ENCODE measurements at regions not wholly inside any gene's neighbourhood (a gene's known extent, or its start where the extent isn't known, plus 50 kb on each side); places are given as distances from the start of the nearest gene placed in this dataset.

GRCh38 chr4:30817447-30817846 is 97.3 kb downstream of the PCDH7 start:
- Histone ChIP-seq H3K9ac (no peak overlapping the region), H3K4me2 (ENCODE audit: low read length) (no peak overlapping the region), H3K4me3 (ENCODE audit: low read depth, low read length) (no peak overlapping the region), H3K27me3 (ENCODE audit: control insufficient read depth, insufficient read depth, low read length) (no peaks in the 10 kb centered on the region), H3K36me3 (ENCODE audit: control insufficient read depth, insufficient read depth, low read length) (no peaks in the 10 kb centered on the region), H3K4me1 (no peaks in the 10 kb centered on the region), H3K9me3 (ENCODE audit: control insufficient read depth, low read length) (no peaks in the 10 kb centered on the region), H3K79me2 (no peaks in the 10 kb centered on the region), H3K27ac (no peak overlapping the region), H2AFZ (no peak overlapping the region)
- no peak for TF ChIP-seq CTCF (IDR thresholded peaks at IDR 0.05)

- H3K79me2 ChIP-seq = no peaks in the 10 kb centered on the region
- H2AFZ ChIP-seq = no peak overlapping the region
- no peak overlapping the region for H3K9ac ChIP-seq
- H3K27ac ChIP-seq = no peak overlapping the region
- H3K36me3 ChIP-seq (ENCODE audit: control insufficient read depth, insufficient read depth, low read length) = no peaks in the 10 kb centered on the region
- no peaks in the 10 kb centered on the region for H3K27me3 ChIP-seq (ENCODE audit: control insufficient read depth, insufficient read depth, low read length)
- no peak for TF ChIP-seq CTCF (IDR thresholded peaks at IDR 0.05)
- H3K4me2 ChIP-seq (ENCODE audit: low read length) = no peak overlapping the region
- no peak overlapping the region for H3K4me3 ChIP-seq (ENCODE audit: low read depth, low read length)
- H3K9me3 ChIP-seq (ENCODE audit: control insufficient read depth, low read length) = no peaks in the 10 kb centered on the region
- H3K4me1 ChIP-seq = no peaks in the 10 kb centered on the region
These were observed 98.4 kb downstream of the PCDH7 start for GRCh38 chr4:30818541-30818940.

- no peak for TF ChIP-seq CTCF (IDR thresholded peaks at IDR 0.05)
- Histone ChIP-seq H3K4me2 (ENCODE audit: low read length) (no peak overlapping the region), H3K36me3 (ENCODE audit: control insufficient read depth, insufficient read depth, low read length) (no peaks in the 10 kb centered on the region), H3K27me3 (ENCODE audit: control insufficient read depth, insufficient read depth, low read length) (no peaks in the 10 kb centered on the region), H3K79me2 (no peaks in the 10 kb centered on the region), H3K9me3 (ENCODE audit: control insufficient read depth, low read length) (no peaks in the 10 kb centered on the region), H3K27ac (no peak overlapping the region), H2AFZ (no peak overlapping the region), H3K4me3 (ENCODE audit: low read depth, low read length) (no peak overlapping the region), H3K9ac (no peak overlapping the region), H3K4me1 (no peaks in the 10 kb centered on the region)
These were observed 101.1 kb downstream of the PCDH7 start for GRCh38 chr4:30821275-30821674.

GRCh38 chr4:30821859-30822612 is 101.9 kb downstream of the PCDH7 start:
- no peaks in the 10 kb centered on the region for H3K27me3 ChIP-seq (ENCODE audit: control insufficient read depth, insufficient read depth, low read length)
- H3K36me3 ChIP-seq (ENCODE audit: control insufficient read depth, insufficient read depth, low read length) = no peaks in the 10 kb centered on the region
- no peaks in the 10 kb centered on the region for H3K4me1 ChIP-seq
- TF ChIP-seq CTCF (IDR thresholded peaks at IDR 0.05) = no peak
- no peaks in the 10 kb centered on the region for H3K79me2 ChIP-seq
- no peaks in the 10 kb centered on the region for H3K9me3 ChIP-seq (ENCODE audit: control insufficient read depth, low read length)
- no peak overlapping the region for H3K4me2 ChIP-seq (ENCODE audit: low read length)
- H3K27ac ChIP-seq = no peak overlapping the region
- no peak overlapping the region for H3K4me3 ChIP-seq (ENCODE audit: low read depth, low read length)
- H3K9ac ChIP-seq = no peak overlapping the region
- H2AFZ ChIP-seq = no peak overlapping the region
